SK-N-MC (cell line): ENCODE measurements at regions not wholly inside any gene's neighbourhood (a gene's known extent, or its start where the extent isn't known, plus 50 kb on each side); places are given as distances from the start of the nearest gene placed in this dataset.

Source experiments
- EZH2 ChIP-seq: fragments of 200-600 bp; sonication (generic); IDR thresholded peaks from one replicate; pipeline ENCODE4 v1.6.1; 2017; ENCODE audit warnings: antibody characterized with exemption
- POLR2AphosphoS5 ChIP-seq: IDR thresholded peaks from 2 replicates; pipeline ENCODE4 v1.6.1; 2012; ENCODE audit warnings: mild to moderate bottlenecking, low read depth, low read length, borderline replicate concordance

GRCh38 chr4:32771491-32771890, 2051.3 kb downstream of the PCDH7 start:
- no peak for TF ChIP-seq POLR2AphosphoS5
- no peak for TF ChIP-seq EZH2
